ENCODE measurements at regions not wholly inside any gene's neighbourhood (a gene's known extent, or its start where the extent isn't known, plus 50 kb on each side); places are given as distances from the start of the nearest gene placed in this dataset.

DNA sequence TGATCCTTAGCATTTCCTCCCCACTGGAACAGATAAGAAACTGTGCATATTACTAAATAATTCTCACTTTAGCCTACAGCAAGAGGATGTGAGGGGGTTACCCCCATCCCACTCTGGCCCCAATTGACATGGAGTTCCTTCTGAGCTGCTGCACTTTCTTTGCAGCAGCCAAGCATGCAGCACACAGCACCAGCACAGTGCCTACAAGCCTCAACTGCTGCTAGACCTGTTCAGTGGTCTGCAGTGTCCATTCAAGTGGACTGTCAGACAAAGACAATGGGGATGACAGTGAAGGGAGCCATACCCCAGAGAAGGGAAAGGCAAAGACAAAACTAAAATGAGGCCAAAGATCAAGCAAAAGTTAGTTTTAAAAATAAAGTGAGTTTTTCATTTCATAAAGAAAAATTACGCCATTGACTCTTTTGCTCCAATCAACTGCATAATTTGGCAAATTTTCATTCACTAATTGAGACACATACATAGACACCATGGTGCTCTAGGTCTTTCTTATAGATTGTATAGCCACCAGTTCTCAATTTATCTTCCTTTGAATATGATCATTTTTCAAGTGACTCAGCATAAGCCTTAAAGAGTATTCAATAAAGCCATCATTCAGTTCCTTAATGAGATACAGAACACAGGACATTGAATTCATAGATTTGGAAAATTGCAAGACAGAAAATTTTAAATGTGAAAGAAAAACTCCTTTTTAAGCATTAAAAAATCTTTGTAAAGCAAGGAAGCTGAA, 410.6 kb downstream of the HNRNPD start:
- no peak for DNase-seq (ENCODE audit: low read depth, low spot score)
- TF ChIP-seq EZH2 (IDR thresholded peaks at IDR 0.05; ENCODE audit: low read length), result no peak
- TF ChIP-seq, protein P1, sequence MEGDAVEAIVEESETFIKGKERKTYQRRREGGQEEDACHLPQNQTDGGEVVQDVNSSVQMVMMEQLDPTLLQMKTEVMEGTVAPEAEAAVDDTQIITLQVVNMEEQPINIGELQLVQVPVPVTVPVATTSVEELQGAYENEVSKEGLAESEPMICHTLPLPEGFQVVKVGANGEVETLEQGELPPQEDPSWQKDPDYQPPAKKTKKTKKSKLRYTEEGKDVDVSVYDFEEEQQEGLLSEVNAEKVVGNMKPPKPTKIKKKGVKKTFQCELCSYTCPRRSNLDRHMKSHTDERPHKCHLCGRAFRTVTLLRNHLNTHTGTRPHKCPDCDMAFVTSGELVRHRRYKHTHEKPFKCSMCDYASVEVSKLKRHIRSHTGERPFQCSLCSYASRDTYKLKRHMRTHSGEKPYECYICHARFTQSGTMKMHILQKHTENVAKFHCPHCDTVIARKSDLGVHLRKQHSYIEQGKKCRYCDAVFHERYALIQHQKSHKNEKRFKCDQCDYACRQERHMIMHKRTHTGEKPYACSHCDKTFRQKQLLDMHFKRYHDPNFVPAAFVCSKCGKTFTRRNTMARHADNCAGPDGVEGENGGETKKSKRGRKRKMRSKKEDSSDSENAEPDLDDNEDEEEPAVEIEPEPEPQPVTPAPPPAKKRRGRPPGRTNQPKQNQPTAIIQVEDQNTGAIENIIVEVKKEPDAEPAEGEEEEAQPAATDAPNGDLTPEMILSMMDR (optimal IDR thresholded peaks at IDR 0.05 in 1 of 3, IDR thresholded peaks at IDR 0.05 in 1 of 3, conservative IDR thresholded peaks at IDR 0.05 in 1 of 3; ENCODE audit: extremely low read depth in 1 of 3, insufficient read depth in 2 of 3, low read length in 3 of 3), result no peak
- no peak overlapping the region for H3K4me3 ChIP-seq (ENCODE audit: control insufficient read depth in 2 of 3, extremely low read depth in 1 of 3, insufficient read depth in 2 of 3, low read depth in 1 of 3, low read length in 3 of 3)
- dilution Hi-C loops (cut with MboI; ENCODE audit: extremely low pct_ligation_motif_present, low sequenced_read_pairs), result no loop called here
- H3K9ac ChIP-seq (ENCODE audit: control insufficient read depth, extremely low read depth, insufficient read depth, low read length), result no peak overlapping the region
- no peak overlapping the region for H3K4me2 ChIP-seq (ENCODE audit: control insufficient read depth, extremely low read depth, insufficient read depth, low read depth, low read length)
- FAIRE-seq, result no peak
- no peaks in the 10 kb centered on the region for H3K79me2 ChIP-seq (ENCODE audit: control insufficient read depth, insufficient read depth, low read length)
- H3K9me1 ChIP-seq (ENCODE audit: control insufficient read depth, extremely low read depth, insufficient read depth, low read length), result no peaks in the 10 kb centered on the region
- H3K9me3 ChIP-seq (ENCODE audit: control insufficient read depth, low read depth, low read length), result no peaks in the 10 kb centered on the region
- no peaks in the 10 kb centered on the region for H3K27me3 ChIP-seq (ENCODE audit: control insufficient read depth, extremely low read depth, insufficient read depth, low read length)
- no peak overlapping the region for H3K27ac ChIP-seq (ENCODE audit: control insufficient read depth, insufficient read depth, low read length)
- H4K20me1 ChIP-seq (ENCODE audit: control insufficient read depth, extremely low read depth, insufficient read depth, low read length), result no peaks in the 10 kb centered on the region
- no peak overlapping the region for H2AFZ ChIP-seq (ENCODE audit: control insufficient read depth, low read length)
- no peaks in the 10 kb centered on the region for H3K36me3 ChIP-seq (ENCODE audit: control insufficient read depth in 2 of 2, extremely low read depth in 1 of 2, insufficient read depth in 2 of 2, low read length in 2 of 2)
- H3K4me1 ChIP-seq (ENCODE audit: control insufficient read depth, extremely low read depth, insufficient read depth, low read length), result no peaks in the 10 kb centered on the region

DNA sequence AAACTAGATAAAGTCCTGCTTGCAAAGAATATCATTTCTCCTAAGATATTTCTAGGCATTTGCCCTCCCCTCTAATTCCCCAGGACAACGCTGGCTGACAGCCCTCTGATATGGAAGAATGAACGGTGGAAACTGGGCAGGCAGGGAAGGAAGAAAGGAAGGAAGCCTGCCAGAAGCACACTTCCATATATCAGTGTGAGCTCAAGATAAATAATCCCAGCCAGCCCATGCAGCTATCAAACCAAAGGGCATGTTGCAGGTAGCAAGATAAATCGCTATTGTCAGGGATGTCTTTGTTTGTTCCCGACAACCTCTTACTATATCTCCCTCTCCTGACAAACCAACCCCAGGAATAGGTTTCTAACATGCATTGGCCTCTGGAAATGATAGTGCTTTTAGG, 412.8 kb downstream of the HNRNPD start:
- DNase-seq (ENCODE audit: low read depth, low spot score) (no peak), FAIRE-seq (no peak)
- H3K4me3 ChIP-seq (ENCODE audit: control insufficient read depth in 2 of 3, extremely low read depth in 1 of 3, insufficient read depth in 2 of 3, low read depth in 1 of 3, low read length in 3 of 3), result no peak overlapping the region
- H3K27ac ChIP-seq (ENCODE audit: control insufficient read depth, insufficient read depth, low read length), result no peak overlapping the region
- H3K36me3 ChIP-seq (ENCODE audit: control insufficient read depth in 2 of 2, extremely low read depth in 1 of 2, insufficient read depth in 2 of 2, low read length in 2 of 2), result no peaks in the 10 kb centered on the region
- H3K4me1 ChIP-seq (ENCODE audit: control insufficient read depth, extremely low read depth, insufficient read depth, low read length), result no peaks in the 10 kb centered on the region
- no peak overlapping the region for H3K4me2 ChIP-seq (ENCODE audit: control insufficient read depth, extremely low read depth, insufficient read depth, low read depth, low read length)
- dilution Hi-C loops (cut with MboI; ENCODE audit: extremely low pct_ligation_motif_present, low sequenced_read_pairs), result no loop called here
- no peaks in the 10 kb centered on the region for H3K9me1 ChIP-seq (ENCODE audit: control insufficient read depth, extremely low read depth, insufficient read depth, low read length)
- no peaks in the 10 kb centered on the region for H4K20me1 ChIP-seq (ENCODE audit: control insufficient read depth, extremely low read depth, insufficient read depth, low read length)
- H2AFZ ChIP-seq (ENCODE audit: control insufficient read depth, low read length), result no peak overlapping the region
- H3K9ac ChIP-seq (ENCODE audit: control insufficient read depth, extremely low read depth, insufficient read depth, low read length), result no peak overlapping the region
- no peaks in the 10 kb centered on the region for H3K9me3 ChIP-seq (ENCODE audit: control insufficient read depth, low read depth, low read length)
- H3K79me2 ChIP-seq (ENCODE audit: control insufficient read depth, insufficient read depth, low read length), result no peaks in the 10 kb centered on the region
- no peaks in the 10 kb centered on the region for H3K27me3 ChIP-seq (ENCODE audit: control insufficient read depth, extremely low read depth, insufficient read depth, low read length)
- TF ChIP-seq EZH2 (IDR thresholded peaks at IDR 0.05; ENCODE audit: low read length), result no peak
- TF ChIP-seq, protein P1 (optimal IDR thresholded peaks at IDR 0.05 in 1 of 3, IDR thresholded peaks at IDR 0.05 in 1 of 3, conservative IDR thresholded peaks at IDR 0.05 in 1 of 3; ENCODE audit: extremely low read depth in 1 of 3, insufficient read depth in 2 of 3, low read length in 3 of 3), result no peak

All from keratinocyte (primary cell).